ENCODE measurements at regions not wholly inside any gene's neighbourhood (a gene's known extent, or its start where the extent isn't known, plus 50 kb on each side); places are given as distances from the start of the nearest gene placed in this dataset.

- TF ChIP-seq ZFP36 (IDR thresholded peaks at IDR 0.05; ENCODE audit: borderline replicate concordance, partially characterized antibody): no peak
- TF ChIP-seq CHD2 (IDR thresholded peaks at IDR 0.05; ENCODE audit: low read length, partially characterized antibody): no peak
- TF ChIP-seq RAD21 (conservative IDR thresholded peaks at IDR 0.05 in 1 of 2, IDR thresholded peaks at IDR 0.05 in 1 of 2): peak in 1 of 2 experiments; percentile 79; a peak in 3 of 5 replicates
- no peak for TF ChIP-seq ELK1 (IDR thresholded peaks at IDR 0.05; ENCODE audit: low read depth, low read length)
- TF ChIP-seq MAFK (IDR thresholded peaks at IDR 0.05; ENCODE audit: partially characterized antibody): peak; percentile 69
- TF ChIP-seq ZSCAN20 (CRISPR knock-in tag; IDR thresholded peaks at IDR 0.05): 0 out of 2 replicates have a peak, but pooled peaks have one; percentile 52
- no peak; the same call in 1 of the 2 replicates for TF ChIP-seq FOXS1 (CRISPR knock-in tag; IDR thresholded peaks at IDR 0.05)
- TF ChIP-seq PBX3 (IDR thresholded peaks at IDR 0.05): no peak
- no peak for TF ChIP-seq NR3C1 (IDR thresholded peaks at IDR 0.05)
- no peak for TF ChIP-seq HOXA7 (CRISPR knock-in tag; IDR thresholded peaks at IDR 0.05)
- no peak for TF ChIP-seq MYC (IDR thresholded peaks at IDR 0.05; ENCODE audit: borderline replicate concordance, low read length)
- TF ChIP-seq TP53 (CRISPR knock-in tag; IDR thresholded peaks at IDR 0.05): no peak
- peak; percentile 99 for TF ChIP-seq JUNB (IDR thresholded peaks at IDR 0.05)
- no peak for TF ChIP-seq RNF2 (IDR thresholded peaks at IDR 0.05; ENCODE audit: borderline replicate concordance, low read depth)
- TF ChIP-seq, protein P1, sequence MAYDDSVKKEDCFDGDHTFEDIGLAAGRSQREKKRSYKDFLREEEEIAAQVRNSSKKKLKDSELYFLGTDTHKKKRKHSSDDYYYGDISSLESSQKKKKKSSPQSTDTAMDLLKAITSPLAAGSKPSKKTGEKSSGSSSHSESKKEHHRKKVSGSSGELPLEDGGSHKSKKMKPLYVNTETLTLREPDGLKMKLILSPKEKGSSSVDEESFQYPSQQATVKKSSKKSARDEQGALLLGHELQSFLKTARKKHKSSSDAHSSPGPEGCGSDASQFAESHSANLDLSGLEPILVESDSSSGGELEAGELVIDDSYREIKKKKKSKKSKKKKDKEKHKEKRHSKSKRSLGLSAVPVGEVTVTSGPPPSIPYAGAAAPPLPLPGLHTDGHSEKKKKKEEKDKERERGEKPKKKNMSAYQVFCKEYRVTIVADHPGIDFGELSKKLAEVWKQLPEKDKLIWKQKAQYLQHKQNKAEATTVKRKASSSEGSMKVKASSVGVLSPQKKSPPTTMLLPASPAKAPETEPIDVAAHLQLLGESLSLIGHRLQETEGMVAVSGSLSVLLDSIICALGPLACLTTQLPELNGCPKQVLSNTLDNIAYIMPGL (CRISPR knock-in tag; IDR thresholded peaks at IDR 0.05; ENCODE audit: borderline replicate concordance): no peak
- TF ChIP-seq ZC3H11A (IDR thresholded peaks at IDR 0.05): no peak
- peak; percentile 95 to 96; a peak in 4 of 5 replicates for TF ChIP-seq EP300 (IDR thresholded peaks at IDR 0.05)
- TF ChIP-seq MAZ (IDR thresholded peaks at IDR 0.05; ENCODE audit: borderline replicate concordance, low read depth, low read length): no peak
- no peak for TF ChIP-seq ATOH8 (CRISPR knock-in tag; IDR thresholded peaks at IDR 0.05; ENCODE audit: low read depth)
These were observed 301.9 kb downstream of the AHR start (continued) for GRCh38 chr7:17600340-17600752.

GRCh38 chr7:17601921-17602320 is 303.5 kb downstream of the AHR start:
- POLR2A ChIA-PET: no interaction called here
- DNase-seq (ENCODE audit: low read depth in 1 of 2, low spot score in 1 of 2): no peak
- Histone ChIP-seq H3K4me2 (no peak overlapping the region), H3K4me1 (peaks cover 32% of the 10 kb centered on the region), H3K4me3 (no peak overlapping the region), H3K9me3 (peaks cover 33% of the 10 kb centered on the region), H3K27ac (peak overlapping the region in 1 of 2 experiments; percentile 74; a peak in 4 of 6 replicates)
- no peak for TF ChIP-seq ATOH8 (CRISPR knock-in tag; IDR thresholded peaks at IDR 0.05; ENCODE audit: low read depth)
- TF ChIP-seq, protein P2, sequence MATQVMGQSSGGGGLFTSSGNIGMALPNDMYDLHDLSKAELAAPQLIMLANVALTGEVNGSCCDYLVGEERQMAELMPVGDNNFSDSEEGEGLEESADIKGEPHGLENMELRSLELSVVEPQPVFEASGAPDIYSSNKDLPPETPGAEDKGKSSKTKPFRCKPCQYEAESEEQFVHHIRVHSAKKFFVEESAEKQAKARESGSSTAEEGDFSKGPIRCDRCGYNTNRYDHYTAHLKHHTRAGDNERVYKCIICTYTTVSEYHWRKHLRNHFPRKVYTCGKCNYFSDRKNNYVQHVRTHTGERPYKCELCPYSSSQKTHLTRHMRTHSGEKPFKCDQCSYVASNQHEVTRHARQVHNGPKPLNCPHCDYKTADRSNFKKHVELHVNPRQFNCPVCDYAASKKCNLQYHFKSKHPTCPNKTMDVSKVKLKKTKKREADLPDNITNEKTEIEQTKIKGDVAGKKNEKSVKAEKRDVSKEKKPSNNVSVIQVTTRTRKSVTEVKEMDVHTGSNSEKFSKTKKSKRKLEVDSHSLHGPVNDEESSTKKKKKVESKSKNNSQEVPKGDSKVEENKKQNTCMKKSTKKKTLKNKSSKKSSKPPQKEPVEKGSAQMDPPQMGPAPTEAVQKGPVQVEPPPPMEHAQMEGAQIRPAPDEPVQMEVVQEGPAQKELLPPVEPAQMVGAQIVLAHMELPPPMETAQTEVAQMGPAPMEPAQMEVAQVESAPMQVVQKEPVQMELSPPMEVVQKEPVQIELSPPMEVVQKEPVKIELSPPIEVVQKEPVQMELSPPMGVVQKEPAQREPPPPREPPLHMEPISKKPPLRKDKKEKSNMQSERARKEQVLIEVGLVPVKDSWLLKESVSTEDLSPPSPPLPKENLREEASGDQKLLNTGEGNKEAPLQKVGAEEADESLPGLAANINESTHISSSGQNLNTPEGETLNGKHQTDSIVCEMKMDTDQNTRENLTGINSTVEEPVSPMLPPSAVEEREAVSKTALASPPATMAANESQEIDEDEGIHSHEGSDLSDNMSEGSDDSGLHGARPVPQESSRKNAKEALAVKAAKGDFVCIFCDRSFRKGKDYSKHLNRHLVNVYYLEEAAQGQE (IDR thresholded peaks at IDR 0.05): no peak
- FAIRE-seq: no peak
- CTCF ChIA-PET: interaction anchor here (1.2 kb wide), 1 partner anchor 12 kb away, joined by 3 read pairs; no protein-coding TSS in a partner anchor
- WGBS (ENCODE audit: missing lambda C conversion rate): 55% methylated on average over 1 of the region's 1 CpG
- no peak for ATAC-seq
